ENCODE measurements at regions not wholly inside any gene's neighbourhood (a gene's known extent, or its start where the extent isn't known, plus 50 kb on each side); places are given as distances from the start of the nearest gene placed in this dataset.

GRCh38 chr11:45086526-45086925, 59.9 kb upstream of the PRDM11 start:
- TF ChIP-seq CTCF (IDR thresholded peaks at IDR 0.05; ENCODE audit: extremely low read depth, missing control alignments): no peak
- no peak for DNase-seq (ENCODE audit: low spot score)

- no peak for DNase-seq (ENCODE audit: low spot score)
- TF ChIP-seq CTCF (IDR thresholded peaks at IDR 0.05; ENCODE audit: extremely low read depth, missing control alignments): no peak
Observed at GRCh38 chr11:45087086-45087899, 59.1 kb upstream of the PRDM11 start.

- no peak for TF ChIP-seq CTCF (IDR thresholded peaks at IDR 0.05; ENCODE audit: extremely low read depth, missing control alignments)
- DNase-seq (ENCODE audit: low spot score): no peak
Observed at GRCh38 chr11:45087900-45088160, 58.6 kb upstream of the PRDM11 start.

GRCh38 chr11:45089251-45089650, 57.2 kb upstream of the PRDM11 start:
- TF ChIP-seq CTCF (IDR thresholded peaks at IDR 0.05; ENCODE audit: extremely low read depth, missing control alignments): no peak
- no peak for DNase-seq (ENCODE audit: low spot score)

- DNase-seq (ENCODE audit: low spot score): no peak
- no peak for TF ChIP-seq CTCF (IDR thresholded peaks at IDR 0.05; ENCODE audit: extremely low read depth, missing control alignments)
Observed at GRCh38 chr11:45089676-45090499, 56.6 kb upstream of the PRDM11 start.

GRCh38 chr11:45090607-45091006, 55.8 kb upstream of the PRDM11 start:
- DNase-seq (ENCODE audit: low spot score): no peak
- TF ChIP-seq CTCF (IDR thresholded peaks at IDR 0.05; ENCODE audit: extremely low read depth, missing control alignments): no peak

Data from GM20000 (cell line).